Cardiac muscle cell (in vitro differentiated cells and primary cell): ENCODE measurements at regions not wholly inside any gene's neighbourhood (a gene's known extent, or its start where the extent isn't known, plus 50 kb on each side); places are given as distances from the start of the nearest gene placed in this dataset.
A peak's percentile ranks its signal among the peaks of the same experiment; 100 is the strongest.
"Not testable (repeated sequence)": the region's sequence is repeated elsewhere in the genome, so short reads cannot be mapped to it uniquely, and the experiment has no call there.

Experiments used
- DNase-seq, 2 donors: peaks; one replicate each; pipeline versions ENCODE4 v3.0.0 to v3.0.0-alpha.2; 2010 to 2017; ENCODE audit warnings: low read depth in 1 of 2, low spot score in 1 of 2
- H3K27ac ChIP-seq: fragments of 200-600 bp; sonication (generic); 2 replicates; pipeline ENCODE4 v1.5.1; 2016
- H3K27me3 ChIP-seq: fragments of 200-600 bp; sonication (generic); 2 replicates; pipeline ENCODE4 v1.6.0; 2016; ENCODE audit warnings: control low read depth
- H3K36me3 ChIP-seq: fragments of 200-600 bp; sonication (generic); 2 replicates; pipeline ENCODE4 v1.5.1; 2016; ENCODE audit warnings: control low read depth
- H3K4me1 ChIP-seq: fragments of 200-600 bp; sonication (generic); 2 replicates; pipeline ENCODE4 v1.8.1; 2017; ENCODE audit warnings: low read depth, mild to moderate bottlenecking, mixed run types
- H3K4me3 ChIP-seq: fragments of 200-600 bp; sonication (generic); 2 replicates; pipeline ENCODE4 v1.5.1; 2016; ENCODE audit warnings: mild to moderate bottlenecking
- H3K9me3 ChIP-seq: fragments of 200-600 bp; sonication (generic); 2 replicates; pipeline ENCODE4 v1.5.1; 2017; ENCODE audit warnings: low read depth, mild to moderate bottlenecking, control low read depth
- CTCF ChIP-seq: IDR thresholded peaks from 2 replicates; pipeline ENCODE4 v1.5.1; 2012; ENCODE audit warnings: low read depth, mild to moderate bottlenecking, low read length

- Histone ChIP-seq H3K36me3 (no peaks in the 10 kb centered on the region), H3K9me3 (no peaks in the 10 kb centered on the region), H3K27me3 (no peaks in the 10 kb centered on the region), H3K4me3 (no peak overlapping the region), H3K4me1 (no peaks in the 10 kb centered on the region), H3K27ac (no peak overlapping the region)
- DNase-seq, result no peak
- TF ChIP-seq CTCF, result no peak
These were observed 67.9 kb upstream of the TMEM170B start for GRCh38 chr6:11469684-11470083.

- not testable (repeated sequence) for H3K4me1 ChIP-seq, H3K4me3 ChIP-seq, H3K9me3 ChIP-seq, H3K27me3 ChIP-seq, H3K36me3 ChIP-seq, DNase-seq, H3K27ac ChIP-seq
These were observed 69.3 kb upstream of the TMEM170B start for GRCh38 chr6:11468271-11468670.

- no peak overlapping the region for H3K4me3 ChIP-seq
- DNase-seq, result no peak
- no peak overlapping the region for H3K27ac ChIP-seq
- H3K36me3 ChIP-seq, result no peaks in the 10 kb centered on the region
- no peaks in the 10 kb centered on the region for H3K27me3 ChIP-seq
- H3K9me3 ChIP-seq, result no peaks in the 10 kb centered on the region
- no peak for TF ChIP-seq CTCF
- H3K4me1 ChIP-seq, result no peaks in the 10 kb centered on the region
These were observed 70.2 kb upstream of the TMEM170B start for GRCh38 chr6:11467364-11467763.

GRCh38 chr6:11463398-11463780 is 74.2 kb upstream of the TMEM170B start:
- Histone ChIP-seq H3K9me3 (no peaks in the 10 kb centered on the region), H3K27ac (no peak overlapping the region), H3K36me3 (no peaks in the 10 kb centered on the region), H3K27me3 (no peaks in the 10 kb centered on the region), H3K4me1 (no peaks in the 10 kb centered on the region), H3K4me3 (no peak overlapping the region)
- no peak for DNase-seq
- no peak for TF ChIP-seq CTCF

GRCh38 chr6:11462742-11463397 is 74.7 kb upstream of the TMEM170B start:
- Histone ChIP-seq H3K4me3 (no peak overlapping the region), H3K4me1 (no peaks in the 10 kb centered on the region), H3K27ac (no peak overlapping the region), H3K9me3 (no peaks in the 10 kb centered on the region), H3K27me3 (no peaks in the 10 kb centered on the region), H3K36me3 (no peaks in the 10 kb centered on the region)
- TF ChIP-seq CTCF, result no peak
- peak in 1 of 2 donors; percentile 46 for DNase-seq

- H3K4me1 ChIP-seq, result no peaks in the 10 kb centered on the region
- DNase-seq, result no peak
- H3K27me3 ChIP-seq, result no peaks in the 10 kb centered on the region
- no peak overlapping the region for H3K4me3 ChIP-seq
- H3K9me3 ChIP-seq, result no peaks in the 10 kb centered on the region
- no peaks in the 10 kb centered on the region for H3K36me3 ChIP-seq
- TF ChIP-seq CTCF, result no peak
- H3K27ac ChIP-seq, result no peak overlapping the region
These were observed 76.5 kb upstream of the TMEM170B start for GRCh38 chr6:11460837-11461661.
